GM21717 (cell line): ENCODE measurements at regions not wholly inside any gene's neighbourhood (a gene's known extent, or its start where the extent isn't known, plus 50 kb on each side); places are given as distances from the start of the nearest gene placed in this dataset.

Source experiments
- ATAC-seq: cut with Tn5 transposase; IDR thresholded peaks from one replicate; pipeline ENCODE4 v1.9.1; 2021; ENCODE audit warnings: mild to moderate bottlenecking, moderate library complexity; ENCODE audit not compliant: unreplicated experiment

- ATAC-seq = no peak
Observed at GRCh38 chr12:45622210-45622937, 107.1 kb upstream of the ARID2 start.

- no peak for ATAC-seq
Observed at GRCh38 chr12:45623221-45623620, 106.3 kb upstream of the ARID2 start.

DNA sequence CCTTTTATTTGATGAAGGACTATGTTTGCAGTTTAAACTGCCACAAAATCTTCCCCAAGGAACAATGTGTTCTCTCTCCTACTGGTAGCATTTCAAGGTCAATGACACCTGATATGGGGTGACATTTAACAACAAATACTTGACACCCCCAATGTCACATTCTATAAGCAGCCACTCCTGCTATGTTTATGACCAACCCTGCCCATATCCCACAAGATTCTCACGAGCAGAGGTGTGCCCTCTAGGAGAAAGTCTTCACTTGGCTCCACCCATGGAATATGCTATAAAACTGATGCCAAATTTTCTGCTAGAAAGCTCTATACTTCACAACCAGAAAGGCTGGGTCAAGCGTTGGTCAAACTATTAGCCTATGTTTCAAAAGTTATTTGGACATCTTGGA is 105.6 kb upstream of the ARID2 start:
- no peak for ATAC-seq

DNA sequence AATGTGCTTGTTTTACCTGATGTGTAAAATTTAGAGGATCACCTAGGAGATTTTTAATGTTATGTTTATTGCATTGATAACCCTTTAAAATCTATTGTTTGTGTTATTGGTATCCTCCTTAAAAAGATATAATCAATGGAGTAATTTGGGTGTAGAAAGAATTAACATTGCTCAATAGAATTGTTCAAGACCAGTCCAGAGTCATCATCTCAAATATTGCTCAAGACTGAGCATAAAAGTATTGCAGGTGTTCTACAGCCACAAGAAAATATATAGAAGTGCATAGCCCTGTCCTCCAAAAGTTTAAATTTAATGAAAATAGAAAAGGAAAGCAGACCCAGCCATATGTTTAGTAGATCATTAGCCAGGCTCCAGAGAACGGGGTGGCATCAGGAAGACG is 102.5 kb upstream of the ARID2 start:
- no peak for ATAC-seq

- ATAC-seq = no peak
Observed at GRCh38 chr12:45627407-45628069, 102.0 kb upstream of the ARID2 start.

GRCh38 chr12:45629292-45629691 is 100.2 kb upstream of the ARID2 start:
- ATAC-seq = no peak

- no peak for ATAC-seq
Observed at GRCh38 chr12:45633733-45634132, 95.8 kb upstream of the ARID2 start.

DNA sequence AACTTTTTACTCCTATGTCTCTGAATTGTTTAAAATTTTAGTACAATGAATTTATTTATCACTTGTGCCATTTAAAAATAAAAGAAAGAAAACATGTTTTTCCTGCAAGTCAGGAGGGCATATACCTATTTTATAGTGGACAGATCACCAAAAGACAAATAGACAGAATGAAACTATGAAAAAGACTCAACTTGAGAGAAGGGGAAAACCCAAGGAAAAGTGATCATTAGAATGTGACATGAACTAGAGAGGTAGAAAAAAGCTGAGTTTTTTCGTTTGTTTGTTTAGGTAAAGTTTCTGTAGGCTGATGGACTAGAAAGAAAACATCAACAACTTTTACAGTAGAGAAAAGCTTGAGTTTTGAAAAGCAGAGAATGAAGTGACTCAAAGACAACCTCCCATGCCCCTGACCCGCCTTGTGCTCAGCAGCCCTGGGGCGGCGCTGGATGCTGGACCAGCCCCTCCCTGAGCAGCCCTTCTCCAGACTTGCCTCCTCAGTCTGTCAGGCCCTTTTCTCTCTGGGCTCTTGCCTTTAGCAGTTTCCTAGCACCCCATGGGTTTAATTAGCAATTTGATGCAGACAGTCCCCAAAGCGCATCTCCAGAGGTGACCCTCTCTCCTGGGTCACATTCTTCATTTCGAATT is 95.1 kb upstream of the ARID2 start:
- peak; percentile 56 for ATAC-seq

DNA sequence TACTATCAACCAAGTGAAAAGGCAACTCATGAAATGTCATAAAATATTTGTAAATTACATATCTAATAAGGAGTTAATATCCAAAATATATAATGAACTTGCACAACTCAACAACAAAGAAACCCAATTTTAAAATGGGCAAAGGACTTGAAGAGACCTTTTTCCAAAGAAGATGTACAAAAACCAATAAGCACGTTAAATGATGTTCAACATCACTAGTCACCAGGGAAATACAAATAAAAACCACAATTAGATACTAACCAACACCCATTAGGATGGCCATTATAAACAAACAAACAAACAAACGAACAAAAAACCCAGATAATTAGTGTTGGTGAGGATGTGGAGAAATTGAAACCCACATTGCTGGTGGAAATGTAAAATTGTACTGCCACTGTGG is 92.3 kb upstream of the ARID2 start:
- no peak for ATAC-seq

GRCh38 chr12:45637706-45638105 is 91.8 kb upstream of the ARID2 start:
- ATAC-seq = no peak

DNA sequence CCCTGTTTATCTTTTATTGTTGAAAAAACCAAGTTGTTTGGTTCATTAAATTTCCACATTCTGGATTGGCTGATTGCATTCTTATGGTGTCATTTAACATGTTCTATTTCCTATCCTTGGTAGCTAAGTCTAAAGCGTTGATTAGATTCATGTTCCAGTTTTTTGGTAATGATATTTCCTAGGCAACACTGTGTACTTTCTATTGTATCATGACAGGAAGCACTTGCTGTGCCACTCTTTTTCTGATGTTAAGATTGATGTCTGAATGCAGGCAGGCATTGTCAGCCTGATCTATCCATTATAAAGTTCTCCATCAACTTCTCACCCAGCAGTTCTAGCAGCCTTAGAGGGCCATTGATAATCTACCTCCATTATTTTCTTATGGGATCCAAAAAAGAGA is 91.1 kb upstream of the ARID2 start:
- no peak for ATAC-seq

DNA sequence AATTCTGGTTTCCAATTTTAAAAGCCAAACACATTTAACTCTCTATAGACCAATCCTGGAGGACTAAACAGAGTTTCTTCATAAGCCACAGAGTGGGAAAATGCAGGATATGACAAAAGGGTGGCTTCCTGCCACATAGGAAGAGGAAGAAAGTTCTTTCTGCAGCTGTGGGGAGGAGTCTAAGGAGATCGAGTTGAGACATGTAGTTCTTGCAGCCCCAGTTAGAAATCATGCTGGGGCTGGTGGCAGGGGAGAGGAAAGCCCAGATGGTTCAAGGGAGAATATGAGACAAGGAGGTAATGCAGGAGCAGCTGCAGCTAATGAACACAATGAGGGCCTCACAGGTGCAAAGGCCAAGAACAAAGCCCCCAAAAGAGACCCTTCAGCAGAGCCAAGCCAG is 85.0 kb upstream of the ARID2 start:
- ATAC-seq = no peak

DNA sequence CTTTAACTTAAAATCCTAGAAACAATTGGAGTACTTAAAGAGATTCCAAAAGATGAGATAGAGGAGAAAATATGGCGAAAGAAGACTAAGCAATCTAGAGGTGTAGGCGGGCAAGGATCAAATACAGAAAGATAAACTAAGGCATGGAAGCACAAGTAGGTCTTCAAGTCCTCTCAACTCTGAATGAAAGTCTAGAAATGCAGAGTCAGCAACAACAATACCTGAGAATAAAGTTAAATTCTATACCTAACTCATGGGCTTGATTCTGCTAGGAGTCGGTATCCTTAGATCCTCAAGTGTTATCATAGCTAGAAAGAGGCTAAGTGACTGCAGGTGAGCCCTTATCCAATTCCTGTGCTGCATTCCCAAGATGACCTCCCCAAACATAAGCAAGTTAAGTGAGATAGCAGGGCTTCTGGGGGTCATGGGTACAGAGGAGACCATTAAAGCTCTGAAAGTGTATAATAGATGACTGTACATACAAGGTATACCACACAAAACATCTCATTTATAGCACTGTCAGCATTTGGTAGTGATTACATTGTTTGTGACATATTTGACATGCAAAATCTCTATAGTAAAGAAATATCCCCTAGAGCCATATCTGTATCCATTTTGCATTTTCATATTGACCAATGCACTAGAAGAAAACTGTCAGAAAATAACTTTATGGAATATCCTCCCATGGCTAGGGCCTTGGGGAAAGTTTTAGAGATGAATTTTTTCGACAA is 82.5 kb upstream of the ARID2 start:
- no peak for ATAC-seq

GRCh38 chr12:45648070-45648469 is 81.4 kb upstream of the ARID2 start:
- ATAC-seq = no peak

- no peak for ATAC-seq
Observed at GRCh38 chr12:45651029-45651428, 78.5 kb upstream of the ARID2 start.

GRCh38 chr12:45654002-45654665 is 75.4 kb upstream of the ARID2 start:
- ATAC-seq = no peak

- ATAC-seq = peak; percentile 52
Observed at GRCh38 chr12:45655186-45655585, 74.3 kb upstream of the ARID2 start.

- ATAC-seq = no peak
Observed at GRCh38 chr12:45655743-45656142, 73.8 kb upstream of the ARID2 start.

GRCh38 chr12:45658020-45658419 is 71.5 kb upstream of the ARID2 start:
- ATAC-seq = no peak

DNA sequence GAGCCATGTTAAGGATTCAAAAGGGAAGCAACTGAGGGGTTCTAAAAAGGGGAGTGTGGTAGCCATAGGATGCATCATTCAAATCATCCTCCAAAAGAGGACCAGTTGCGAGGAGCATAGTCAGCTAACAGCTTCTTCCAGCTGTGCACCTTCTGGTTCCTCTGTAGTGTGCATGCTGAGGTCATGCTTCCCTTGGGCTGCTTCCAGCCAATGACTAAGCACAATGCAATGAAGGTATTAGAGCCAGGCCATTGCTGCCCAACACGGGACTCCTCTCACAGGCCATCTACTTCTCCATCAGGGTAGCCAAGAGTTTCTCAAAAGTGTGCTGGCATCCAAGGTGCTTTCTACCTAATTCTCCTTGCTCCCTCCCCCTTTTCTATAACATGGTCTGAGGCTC is 69.2 kb upstream of the ARID2 start:
- no peak for ATAC-seq

- ATAC-seq = no peak
Observed at GRCh38 chr12:45663455-45663854, 66.1 kb upstream of the ARID2 start.
